H4 (cell line): ENCODE measurements at regions not wholly inside any gene's neighbourhood (a gene's known extent, or its start where the extent isn't known, plus 50 kb on each side); places are given as distances from the start of the nearest gene placed in this dataset.
"Not testable (repeated sequence)": the region's sequence is repeated elsewhere in the genome, so short reads cannot be mapped to it uniquely, and the experiment has no call there.

Experiments used
- DNase-seq: peaks from one replicate; pipeline ENCODE4 v3.0.0-alpha.2; 2015; ENCODE audit warnings: low spot score

GRCh38 chr16:59410451-59410850 lies 676.3 kb upstream of the GOT2 start:
- DNase-seq = no peak

DNA sequence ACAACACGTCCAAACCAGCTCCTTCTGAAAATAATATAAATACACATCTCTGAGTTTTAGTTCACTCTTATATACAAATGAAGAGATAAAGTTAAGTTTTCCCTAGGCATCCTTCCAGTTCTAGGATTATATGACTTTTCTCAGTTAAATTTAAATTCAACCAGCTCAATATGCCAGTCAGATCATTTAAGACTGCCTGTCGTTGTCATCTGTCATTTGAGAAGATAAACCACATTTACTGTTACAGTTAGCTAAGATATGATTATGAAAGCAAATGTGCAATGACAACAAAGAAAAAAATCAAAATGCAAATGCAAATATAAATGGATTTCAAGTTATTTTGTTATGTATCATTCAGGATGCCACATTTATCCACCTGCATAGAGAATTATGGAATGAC lies 671.7 kb upstream of the GOT2 start:
- no peak for DNase-seq

GRCh38 chr16:59404509-59404908 lies 670.4 kb upstream of the GOT2 start:
- no peak for DNase-seq

- DNase-seq = no peak
Measured at GRCh38 chr16:59400830-59401229, 666.7 kb upstream of the GOT2 start.

DNA sequence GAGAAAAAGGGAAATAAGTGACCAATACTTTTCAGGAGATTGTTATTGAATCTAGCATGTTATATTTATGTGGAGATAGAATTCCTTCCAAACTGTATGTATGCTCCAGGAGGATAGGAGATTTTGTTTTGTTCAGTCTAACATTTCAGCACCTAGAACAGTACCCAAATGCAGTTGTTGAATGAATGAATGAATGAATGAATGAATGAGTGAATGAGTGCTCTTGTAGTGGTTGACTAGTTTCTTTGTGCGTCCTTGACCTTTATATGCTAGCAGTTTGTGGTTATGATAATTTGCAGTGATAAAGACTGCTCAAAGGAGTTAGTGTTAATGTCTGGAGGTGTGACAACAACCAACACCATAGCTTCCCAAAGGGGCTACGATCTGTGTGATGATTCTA lies 663.5 kb upstream of the GOT2 start:
- no peak for DNase-seq

DNA sequence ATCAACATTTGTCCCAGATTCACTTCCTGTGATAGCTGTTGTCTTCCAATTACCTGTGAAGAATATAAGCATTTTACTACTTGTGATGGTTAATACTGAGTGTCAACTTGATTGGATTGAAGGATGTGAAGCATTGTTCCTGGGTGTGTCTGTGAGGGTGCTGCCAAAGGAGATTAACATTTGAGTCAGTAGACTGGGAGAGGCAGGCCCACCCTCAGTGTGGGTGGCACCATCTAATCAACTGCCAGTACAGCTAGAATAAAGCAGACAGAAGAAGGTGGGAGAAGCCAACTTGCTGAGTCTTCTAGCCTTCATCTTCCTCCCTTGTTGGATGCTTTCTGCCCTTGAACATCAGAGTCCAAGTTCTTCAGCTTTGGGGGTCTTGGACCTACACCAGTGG lies 660.4 kb upstream of the GOT2 start:
- no peak for DNase-seq

DNA sequence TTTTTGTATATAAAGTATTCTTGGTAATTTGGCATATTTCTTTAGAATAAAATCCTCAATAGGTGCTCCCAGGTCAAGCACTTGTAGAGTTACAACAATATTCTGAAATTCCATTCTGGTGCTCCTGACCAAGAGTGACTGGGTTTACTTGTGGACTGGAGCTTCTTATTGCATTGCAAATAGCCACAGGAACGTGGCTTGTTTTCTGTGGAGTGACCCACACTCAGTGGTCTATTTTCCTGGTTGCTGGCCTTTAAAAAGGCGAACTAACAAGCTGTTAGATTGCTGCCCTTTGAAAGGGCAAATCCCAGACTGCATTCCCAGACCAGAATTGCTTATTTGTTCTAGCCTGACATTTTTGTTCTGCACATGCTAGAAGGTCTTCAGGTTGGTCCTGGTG lies 658.8 kb upstream of the GOT2 start:
- DNase-seq = no peak

DNA sequence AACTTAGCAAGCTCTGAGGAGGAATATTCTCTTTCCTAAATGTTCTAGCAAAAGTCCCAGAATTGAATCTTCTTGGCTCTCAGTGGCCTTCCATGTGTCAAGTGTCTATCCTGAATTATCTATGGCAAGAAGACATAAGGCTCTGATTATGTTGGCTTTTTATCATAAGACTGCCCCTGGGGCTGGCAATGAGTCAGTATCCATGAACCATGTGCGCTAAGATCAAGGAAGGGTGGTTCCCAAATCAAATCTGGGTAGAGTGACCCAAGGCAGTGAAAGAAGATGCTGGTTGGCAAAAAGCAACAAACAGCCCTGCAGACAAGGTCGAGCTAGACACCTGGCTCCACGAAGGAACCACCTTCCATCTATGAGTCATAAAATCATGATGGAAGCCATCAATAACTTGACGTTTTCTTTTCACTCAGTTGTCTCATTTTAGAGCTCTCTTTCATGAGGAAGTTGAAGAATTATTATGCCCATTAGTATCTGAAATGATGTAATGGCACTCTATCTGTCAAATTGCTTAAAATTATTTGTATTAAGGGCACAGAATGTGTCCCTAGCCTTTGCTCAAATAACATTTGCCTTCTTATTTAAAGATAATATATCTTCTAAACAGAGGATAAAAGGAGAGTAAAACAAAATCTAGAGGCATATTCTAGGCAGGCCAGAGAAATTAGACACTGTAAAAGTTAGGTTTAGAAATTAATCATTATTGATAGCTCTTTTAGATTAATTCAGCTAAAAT lies 657.7 kb upstream of the GOT2 start:
- no peak for DNase-seq

DNA sequence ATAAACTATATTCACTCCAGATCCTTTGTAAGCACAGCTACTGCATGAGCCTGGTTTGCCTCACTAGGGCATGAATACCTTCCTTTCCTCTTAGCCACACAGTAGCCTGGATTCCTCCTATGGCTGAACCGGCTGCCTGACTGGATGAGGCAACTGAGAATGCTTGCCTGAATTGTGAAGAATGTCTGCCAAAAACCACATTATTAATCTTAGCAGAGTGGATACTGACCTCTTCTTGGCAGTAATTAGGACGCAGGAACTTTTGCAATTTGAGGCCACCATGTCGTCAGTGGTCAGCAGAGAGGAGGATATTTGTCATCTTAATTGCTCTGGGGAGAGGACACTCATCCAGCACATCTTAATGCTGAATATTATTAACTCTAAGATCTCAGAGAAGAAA lies 651.8 kb upstream of the GOT2 start:
- peak; percentile 58 for DNase-seq

GRCh38 chr16:59385491-59385890 lies 651.4 kb upstream of the GOT2 start:
- no peak for DNase-seq

DNA sequence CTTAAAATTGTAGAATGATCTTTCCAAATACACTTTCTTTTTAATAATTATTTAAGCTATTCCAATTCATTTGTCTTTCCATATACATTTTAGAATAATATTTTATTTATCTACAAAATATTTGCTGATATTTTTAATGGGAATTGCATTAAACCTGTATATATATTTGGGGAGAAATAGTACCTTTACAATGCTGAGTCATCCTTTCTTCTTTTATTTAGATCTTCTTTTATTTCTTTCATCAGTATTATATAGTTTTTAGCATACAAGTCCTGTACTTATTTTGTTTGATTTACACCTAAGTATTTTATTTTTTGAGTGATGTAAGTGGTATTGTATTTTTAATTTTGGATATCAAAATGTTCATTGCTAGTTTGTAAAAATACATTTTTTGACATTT lies 639.5 kb upstream of the GOT2 start:
- DNase-seq = no peak

- no peak for DNase-seq
Measured at GRCh38 chr16:59370717-59371116, 636.6 kb upstream of the GOT2 start.

DNA sequence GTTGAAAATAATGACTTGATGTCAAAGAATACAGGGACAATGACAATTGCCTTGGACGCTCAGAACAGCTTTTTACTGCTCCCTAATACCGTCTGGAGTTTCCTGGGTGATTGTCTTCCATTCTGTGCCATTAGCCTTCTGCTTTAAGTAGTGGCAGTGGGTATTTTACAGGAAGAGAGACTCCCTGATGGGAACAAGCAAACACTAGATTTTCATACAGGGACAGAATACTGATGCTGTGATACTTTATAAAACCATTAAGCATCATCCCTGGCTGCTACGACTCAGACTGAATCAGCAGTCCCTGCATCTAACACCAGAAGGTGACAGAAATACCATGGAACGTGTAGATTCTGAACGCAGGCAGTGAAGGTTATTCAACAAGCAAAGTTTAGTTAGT lies 635.4 kb upstream of the GOT2 start:
- DNase-seq = no peak

GRCh38 chr16:59368586-59368985 lies 634.5 kb upstream of the GOT2 start:
- no peak for DNase-seq

DNA sequence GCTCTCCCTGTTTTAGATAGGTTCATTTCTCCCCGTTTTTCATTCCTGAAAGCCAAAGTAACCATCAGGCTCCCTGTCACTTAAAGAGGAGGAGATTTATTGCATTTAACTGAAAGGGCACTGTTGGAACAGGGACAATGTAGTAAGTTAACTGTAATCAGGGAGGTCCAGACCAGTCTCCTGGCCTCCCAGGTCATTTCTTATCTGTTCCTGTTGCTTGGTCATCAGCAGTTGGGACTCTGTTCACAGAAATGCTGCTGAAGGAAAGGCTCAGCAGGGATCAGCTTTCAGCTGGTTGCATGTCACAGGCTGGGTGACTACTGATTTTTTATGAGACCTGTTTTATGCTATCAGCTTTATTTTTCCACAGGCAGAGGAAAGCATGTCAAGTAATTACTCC lies 622.6 kb upstream of the GOT2 start:
- no peak for DNase-seq

DNA sequence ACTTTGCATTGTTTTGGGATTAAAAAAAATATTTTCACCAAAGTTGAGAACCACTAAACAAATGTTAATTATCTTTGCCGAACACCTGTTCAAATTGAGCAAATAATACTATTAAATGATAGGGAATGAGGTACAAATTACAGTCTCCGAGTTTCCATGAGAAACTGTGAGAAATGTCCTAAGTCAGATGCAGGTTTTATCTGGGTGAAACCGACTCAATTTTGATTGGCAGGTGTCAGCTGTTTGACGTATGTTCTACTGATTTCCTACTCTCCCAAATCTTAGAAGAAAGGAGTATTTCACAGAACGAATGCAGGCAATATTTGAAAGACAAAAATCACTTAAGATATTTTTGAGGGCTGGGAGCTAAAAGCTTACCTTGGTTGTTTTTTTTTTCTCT lies 622.0 kb upstream of the GOT2 start:
- DNase-seq = no peak

GRCh38 chr16:59355704-59356103 lies 621.6 kb upstream of the GOT2 start:
- no peak for DNase-seq

- DNase-seq = no peak
Measured at GRCh38 chr16:59351305-59351903, 617.3 kb upstream of the GOT2 start.

GRCh38 chr16:59350670-59351069 lies 616.6 kb upstream of the GOT2 start:
- no peak for DNase-seq

GRCh38 chr16:59342669-59343068 lies 608.6 kb upstream of the GOT2 start:
- no peak for DNase-seq

GRCh38 chr16:59341368-59341767 lies 607.3 kb upstream of the GOT2 start:
- no peak for DNase-seq

DNA sequence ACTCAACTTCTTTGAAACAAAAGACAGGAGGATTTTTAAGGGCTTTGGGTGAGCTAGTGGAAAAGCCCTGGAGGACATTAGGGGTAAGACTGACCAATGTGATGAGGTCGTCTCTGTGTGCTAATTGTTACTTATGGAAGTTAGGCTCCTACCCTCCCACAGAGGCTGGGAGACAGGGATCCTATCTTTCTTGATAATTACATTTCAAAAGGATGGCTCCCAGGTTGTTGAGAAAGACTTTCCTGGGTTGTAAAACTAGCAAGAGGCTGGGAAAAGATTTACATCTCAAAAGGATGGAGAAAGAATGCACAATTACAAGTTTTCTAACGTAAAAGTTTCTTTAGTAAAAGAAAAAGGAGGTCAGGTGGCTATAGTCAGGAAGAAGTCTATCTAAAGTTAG lies 605.8 kb upstream of the GOT2 start:
- no peak for DNase-seq

GRCh38 chr16:59336136-59336695 lies 602.1 kb upstream of the GOT2 start:
- no peak for DNase-seq

DNA sequence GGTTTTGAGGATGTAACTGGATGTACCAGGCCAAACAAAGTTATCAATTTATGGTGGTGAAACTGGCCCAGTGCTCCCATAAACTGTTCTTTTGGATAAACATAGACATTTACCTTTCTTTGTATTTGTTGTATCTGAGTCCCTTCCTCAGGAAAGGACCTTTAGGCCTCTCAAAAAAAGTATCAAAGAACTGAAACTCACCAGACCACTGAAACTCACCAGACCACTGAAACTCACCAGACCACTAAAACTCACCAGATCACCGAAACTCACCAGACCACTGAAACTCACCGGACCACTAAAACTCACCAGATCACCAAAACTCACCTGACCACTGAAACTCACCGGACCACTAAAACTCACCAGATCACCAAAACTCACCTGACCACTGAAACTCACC lies 597.6 kb upstream of the GOT2 start:
- DNase-seq = not testable (repeated sequence)
